HG03025 (cell line): ENCODE measurements at regions not wholly inside any gene's neighbourhood (a gene's known extent, or its start where the extent isn't known, plus 50 kb on each side); places are given as distances from the start of the nearest gene placed in this dataset.
"Not testable (repeated sequence)": the region's sequence is repeated elsewhere in the genome, so short reads cannot be mapped to it uniquely, and the experiment has no call there.

ENCODE experiments used
- ATAC-seq: cut with Tn5 transposase; IDR thresholded peaks from one replicate; pipeline ENCODE4 v1.9.1; 2021; ENCODE audit warnings: mild to moderate bottlenecking, moderate library complexity; ENCODE audit not compliant: unreplicated experiment, low FRiP score

GRCh38 chr2:234169674-234170073 is 119.2 kb downstream of the SPP2 start:
- ATAC-seq = no peak

GRCh38 chr2:234168605-234169570 is 118.4 kb downstream of the SPP2 start:
- not testable (repeated sequence) for ATAC-seq

- ATAC-seq = no peak
These were observed 116.0 kb downstream of the SPP2 start for GRCh38 chr2:234166531-234166930.

GRCh38 chr2:234165421-234165820 is 114.9 kb downstream of the SPP2 start:
- ATAC-seq = no peak

GRCh38 chr2:234164493-234165413 is 114.3 kb downstream of the SPP2 start:
- ATAC-seq = no peak

- no peak for ATAC-seq
These were observed 113.1 kb downstream of the SPP2 start for GRCh38 chr2:234163510-234164045.

GRCh38 chr2:234162861-234163260 is 112.4 kb downstream of the SPP2 start:
- ATAC-seq = no peak

GRCh38 chr2:234161932-234162331 is 111.4 kb downstream of the SPP2 start:
- no peak for ATAC-seq

- no peak for ATAC-seq
These were observed 108.3 kb downstream of the SPP2 start for GRCh38 chr2:234158812-234159211.

- no peak for ATAC-seq
These were observed 107.5 kb downstream of the SPP2 start for GRCh38 chr2:234157817-234158588.

- no peak for ATAC-seq
These were observed 105.8 kb downstream of the SPP2 start for GRCh38 chr2:234156326-234156725.

- not testable (repeated sequence) for ATAC-seq
These were observed 102.3 kb downstream of the SPP2 start for GRCh38 chr2:234152835-234153234.

- ATAC-seq = no peak
These were observed 96.9 kb downstream of the SPP2 start for GRCh38 chr2:234147335-234147861.

- no peak for ATAC-seq
These were observed 95.8 kb downstream of the SPP2 start for GRCh38 chr2:234146087-234146826.

GRCh38 chr2:234145511-234145910 is 95.0 kb downstream of the SPP2 start:
- no peak for ATAC-seq

GRCh38 chr2:234145057-234145456 is 94.6 kb downstream of the SPP2 start:
- no peak for ATAC-seq

GRCh38 chr2:234143896-234144295 is 93.4 kb downstream of the SPP2 start:
- ATAC-seq = no peak

GRCh38 chr2:234142530-234142929 is 92.0 kb downstream of the SPP2 start:
- no peak for ATAC-seq

GRCh38 chr2:234139755-234140154 is 89.3 kb downstream of the SPP2 start:
- no peak for ATAC-seq
